Panc1 (cell line): ENCODE measurements at regions not wholly inside any gene's neighbourhood (a gene's known extent, or its start where the extent isn't known, plus 50 kb on each side); places are given as distances from the start of the nearest gene placed in this dataset.

Experiments
- ATAC-seq: fragments of 200-7000 bp; cut with Tn5 transposase; 2 replicates; pipeline ENCODE4 v1.9.1; 2020; ENCODE audit warnings: mild to moderate bottlenecking, moderate library complexity
- BruUV-seq: library from RNA; stranded (reverse); fragments of 400-500 nt; replicated peaks from 2 replicates; lab custom pipeline; 2021; lab: Mats Ljungman, UMichigan
- CTCF ChIA-PET: fragments of 300-600 bp; sonication (Branson Sonifier 250); formaldehyde crosslinking; loops from one replicate; lab custom pipeline; 2022; ENCODE audit warnings: antibody characterized with exemption; lab: Charles Lee
- POLR2A ChIA-PET: fragments of 300-600 bp; sonication (Branson Sonifier 250); formaldehyde crosslinking; loops from one replicate; lab custom pipeline; 2022; ENCODE audit warnings: antibody characterized with exemption; lab: Charles Lee
- DNase-seq: peaks from one replicate; pipeline ENCODE4 v3.0.0-alpha.2; 2010; ENCODE audit warnings: low read depth, low spot score
- H3K27ac ChIP-seq: 2 replicates; pipeline ENCODE4 v1.5.1; 2011; ENCODE audit warnings: mild to moderate bottlenecking, low read length, inconsistent platforms
- H3K27me3 ChIP-seq: fragments of 200-500 bp; sonication (Bioruptor generic); 2 replicates; pipeline ENCODE4 v1.6.0; 2014; ENCODE audit warnings: low read length, inconsistent platforms; ENCODE audit not compliant: control insufficient read depth, insufficient read depth
- H3K36me3 ChIP-seq: fragments of 200-500 bp; sonication (Bioruptor generic); 2 replicates; pipeline ENCODE4 v1.5.1; 2014; ENCODE audit warnings: inconsistent platforms, mild to moderate bottlenecking, low read length, moderate library complexity; ENCODE audit not compliant: control insufficient read depth, insufficient read depth
- H3K4me1 ChIP-seq: 2 replicates; pipeline ENCODE4 v1.5.1; 2011; ENCODE audit warnings: inconsistent platforms, mild to moderate bottlenecking, low read length, moderate library complexity; ENCODE audit not compliant: control insufficient read depth, insufficient read depth
- H3K4me3 ChIP-seq, 2 experiments: 2 replicates each; pipeline ENCODE4 v1.5.1; 2011 to 2012; ENCODE audit warnings: low read depth in 2 of 2, low read length in 2 of 2, mild to moderate bottlenecking in 2 of 2, inconsistent platforms in 1 of 2, moderate library complexity in 1 of 2
- H3K9me3 ChIP-seq: fragments of 200-500 bp; sonication (Bioruptor generic); 2 replicates; pipeline ENCODE4 v1.5.1; 2014; ENCODE audit warnings: low read depth, mild to moderate bottlenecking, inconsistent platforms, low read length, moderate library complexity; ENCODE audit not compliant: control insufficient read depth, insufficient read depth
- POLR2AphosphoS5 ChIP-seq: IDR thresholded peaks from 2 replicates; pipeline ENCODE4 v1.6.1; 2012; ENCODE audit warnings: mild to moderate bottlenecking, low read depth, low read length, moderate library complexity
- SIN3A ChIP-seq: IDR thresholded peaks from 2 replicates; pipeline ENCODE4 v1.6.1; 2012; ENCODE audit warnings: low read depth, mild to moderate bottlenecking, low read length, moderate library complexity, borderline replicate concordance; ENCODE audit not compliant: insufficient read depth
- TCF7L2 ChIP-seq: IDR thresholded peaks from 2 replicates; pipeline ENCODE4 v1.6.1; 2011; ENCODE audit warnings: mild to moderate bottlenecking, low read depth, low read length, inconsistent platforms
- in situ Hi-C: cut with HindIII; loops from 2 replicates; pipeline ENCODE4 v1.10.0; 2016; ENCODE audit warnings: low sequenced_read_pairs, low pct_unique_long_range_greater_than_20kb
- intact Hi-C: fragments of 100-400 bp; cut with micrococcal nuclease; formaldehyde crosslinking; loops from one replicate; pipeline ENCODE4 v1.10.0; 2022; ENCODE audit not compliant: unreplicated experiment
- TF ChIP-seq, protein P1 (sequence below): fragments of 450-650 bp; IDR thresholded peaks from 2 replicates; pipeline ENCODE4 v1.5.1; 2017; ENCODE audit warnings: mild to moderate bottlenecking
- TF ChIP-seq, protein P2 (sequence below), 2 experiments: IDR thresholded peaks; 2 replicates each; pipeline ENCODE4 v1.6.1; 2011 to 2012; ENCODE audit warnings: low read depth in 2 of 2, control low read depth in 1 of 2, low read length in 1 of 2, mild to moderate bottlenecking in 1 of 2, moderate library complexity in 1 of 2; ENCODE audit not compliant: insufficient read depth in 1 of 2

DNA sequence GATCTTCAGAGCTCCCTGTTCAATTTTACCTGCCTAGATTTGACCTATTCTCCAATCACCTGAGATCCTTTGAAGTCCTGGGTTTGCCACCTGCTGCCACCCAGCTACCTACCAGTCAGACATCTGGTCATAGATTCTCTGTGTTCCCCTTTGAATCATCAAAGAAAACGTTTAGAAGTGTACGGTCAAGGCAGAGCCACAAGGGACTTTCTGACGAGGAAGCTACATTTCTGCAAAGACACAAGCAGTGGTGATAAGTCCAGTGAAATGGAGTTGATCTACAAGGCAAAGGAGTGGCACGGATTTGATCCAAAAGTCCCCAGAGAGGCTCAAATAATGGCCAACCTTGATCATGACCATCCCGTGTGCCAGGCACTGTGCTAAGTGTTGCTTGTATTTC, 549.9 kb downstream of the MIAT start:
- Histone ChIP-seq H3K27me3 (no peaks in the 10 kb centered on the region), H3K36me3 (no peaks in the 10 kb centered on the region), H3K4me3 (no peak overlapping the region), H3K27ac (no peak overlapping the region), H3K4me1 (peaks cover 5% of the 10 kb centered on the region; the same call in 1 of the 2 replicates), H3K9me3 (no peaks in the 10 kb centered on the region)
- CTCF ChIA-PET, result no interaction called here
- no peak for TF ChIP-seq SIN3A
- TF ChIP-seq, protein P1, sequence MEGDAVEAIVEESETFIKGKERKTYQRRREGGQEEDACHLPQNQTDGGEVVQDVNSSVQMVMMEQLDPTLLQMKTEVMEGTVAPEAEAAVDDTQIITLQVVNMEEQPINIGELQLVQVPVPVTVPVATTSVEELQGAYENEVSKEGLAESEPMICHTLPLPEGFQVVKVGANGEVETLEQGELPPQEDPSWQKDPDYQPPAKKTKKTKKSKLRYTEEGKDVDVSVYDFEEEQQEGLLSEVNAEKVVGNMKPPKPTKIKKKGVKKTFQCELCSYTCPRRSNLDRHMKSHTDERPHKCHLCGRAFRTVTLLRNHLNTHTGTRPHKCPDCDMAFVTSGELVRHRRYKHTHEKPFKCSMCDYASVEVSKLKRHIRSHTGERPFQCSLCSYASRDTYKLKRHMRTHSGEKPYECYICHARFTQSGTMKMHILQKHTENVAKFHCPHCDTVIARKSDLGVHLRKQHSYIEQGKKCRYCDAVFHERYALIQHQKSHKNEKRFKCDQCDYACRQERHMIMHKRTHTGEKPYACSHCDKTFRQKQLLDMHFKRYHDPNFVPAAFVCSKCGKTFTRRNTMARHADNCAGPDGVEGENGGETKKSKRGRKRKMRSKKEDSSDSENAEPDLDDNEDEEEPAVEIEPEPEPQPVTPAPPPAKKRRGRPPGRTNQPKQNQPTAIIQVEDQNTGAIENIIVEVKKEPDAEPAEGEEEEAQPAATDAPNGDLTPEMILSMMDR, result no peak
- TF ChIP-seq, protein P2, sequence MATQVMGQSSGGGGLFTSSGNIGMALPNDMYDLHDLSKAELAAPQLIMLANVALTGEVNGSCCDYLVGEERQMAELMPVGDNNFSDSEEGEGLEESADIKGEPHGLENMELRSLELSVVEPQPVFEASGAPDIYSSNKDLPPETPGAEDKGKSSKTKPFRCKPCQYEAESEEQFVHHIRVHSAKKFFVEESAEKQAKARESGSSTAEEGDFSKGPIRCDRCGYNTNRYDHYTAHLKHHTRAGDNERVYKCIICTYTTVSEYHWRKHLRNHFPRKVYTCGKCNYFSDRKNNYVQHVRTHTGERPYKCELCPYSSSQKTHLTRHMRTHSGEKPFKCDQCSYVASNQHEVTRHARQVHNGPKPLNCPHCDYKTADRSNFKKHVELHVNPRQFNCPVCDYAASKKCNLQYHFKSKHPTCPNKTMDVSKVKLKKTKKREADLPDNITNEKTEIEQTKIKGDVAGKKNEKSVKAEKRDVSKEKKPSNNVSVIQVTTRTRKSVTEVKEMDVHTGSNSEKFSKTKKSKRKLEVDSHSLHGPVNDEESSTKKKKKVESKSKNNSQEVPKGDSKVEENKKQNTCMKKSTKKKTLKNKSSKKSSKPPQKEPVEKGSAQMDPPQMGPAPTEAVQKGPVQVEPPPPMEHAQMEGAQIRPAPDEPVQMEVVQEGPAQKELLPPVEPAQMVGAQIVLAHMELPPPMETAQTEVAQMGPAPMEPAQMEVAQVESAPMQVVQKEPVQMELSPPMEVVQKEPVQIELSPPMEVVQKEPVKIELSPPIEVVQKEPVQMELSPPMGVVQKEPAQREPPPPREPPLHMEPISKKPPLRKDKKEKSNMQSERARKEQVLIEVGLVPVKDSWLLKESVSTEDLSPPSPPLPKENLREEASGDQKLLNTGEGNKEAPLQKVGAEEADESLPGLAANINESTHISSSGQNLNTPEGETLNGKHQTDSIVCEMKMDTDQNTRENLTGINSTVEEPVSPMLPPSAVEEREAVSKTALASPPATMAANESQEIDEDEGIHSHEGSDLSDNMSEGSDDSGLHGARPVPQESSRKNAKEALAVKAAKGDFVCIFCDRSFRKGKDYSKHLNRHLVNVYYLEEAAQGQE (IDR thresholded peaks at IDR 0.05; ENCODE audit: insufficient read depth in 1 of 2, low read depth in 2 of 2, low read length in 1 of 2), result no peak
- no peak for TF ChIP-seq POLR2AphosphoS5
- TF ChIP-seq TCF7L2, result no peak
- intact Hi-C loops, result no loop called here
- in situ Hi-C loops, result no loop called here
- no peak for ATAC-seq
- no TSS peak for BruUV-seq
- POLR2A ChIA-PET, result no interaction called here
- no peak for DNase-seq

DNA sequence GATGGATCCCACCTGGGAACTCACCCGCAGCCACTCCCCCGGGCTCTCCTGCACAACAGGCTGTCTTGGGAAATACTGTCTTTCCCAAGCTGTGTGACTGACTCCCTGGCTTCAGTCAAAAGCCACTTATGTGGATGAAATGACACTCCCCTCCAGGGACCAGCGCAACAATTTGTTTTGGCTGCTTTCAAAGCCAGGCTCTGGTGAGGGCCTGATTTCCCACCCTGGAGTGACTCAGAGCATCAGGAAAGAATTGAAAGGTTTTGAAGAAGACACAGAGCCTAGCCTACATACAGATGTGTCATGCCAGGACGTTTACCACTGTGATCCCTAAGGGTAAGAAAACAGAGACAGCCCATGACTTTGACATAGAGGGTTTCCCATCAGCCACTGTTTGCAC, 550.5 kb downstream of the MIAT start:
- H3K4me3 ChIP-seq, result no peak overlapping the region
- ATAC-seq (no peak), DNase-seq (no peak)
- no peaks in the 10 kb centered on the region for H3K36me3 ChIP-seq
- CTCF ChIA-PET, result no interaction called here
- in situ Hi-C loops (no loop called here), intact Hi-C loops (no loop called here)
- no TSS peak for BruUV-seq
- no peaks in the 10 kb centered on the region for H3K9me3 ChIP-seq
- peaks cover 2% of the 10 kb centered on the region; the same call in 1 of the 2 replicates for H3K4me1 ChIP-seq
- POLR2A ChIA-PET, result no interaction called here
- no peak for TF ChIP-seq POLR2AphosphoS5
- TF ChIP-seq SIN3A, result no peak
- TF ChIP-seq, protein P1, result no peak
- TF ChIP-seq, protein P2 (IDR thresholded peaks at IDR 0.05; ENCODE audit: insufficient read depth in 1 of 2, low read depth in 2 of 2, low read length in 1 of 2), result no peak
- no peak for TF ChIP-seq TCF7L2
- H3K27ac ChIP-seq, result no peak overlapping the region
- no peaks in the 10 kb centered on the region for H3K27me3 ChIP-seq
